MM.1S (cell line): ENCODE measurements at regions not wholly inside any gene's neighbourhood (a gene's known extent, or its start where the extent isn't known, plus 50 kb on each side); places are given as distances from the start of the nearest gene placed in this dataset.

Experiments
- EZH2 ChIP-seq: fragments of 300-600 bp; sonication (generic); optimal IDR thresholded peaks from 2 replicates; pipeline ENCODE3; 2017; ENCODE audit warnings: low read depth, mild to moderate bottlenecking, antibody characterized with exemption, low read length, mixed read lengths
- TF ChIP-seq, protein P1 (sequence below): fragments of 300-600 bp; sonication (generic); IDR thresholded peaks from 2 replicates; pipeline ENCODE4 v1.5.1; 2016; ENCODE audit warnings: antibody characterized with exemption, low read length, mixed read lengths

GRCh38 chr10:6643962-6644361 is 63.9 kb upstream of the PRKCQ start:
- TF ChIP-seq, protein P1, sequence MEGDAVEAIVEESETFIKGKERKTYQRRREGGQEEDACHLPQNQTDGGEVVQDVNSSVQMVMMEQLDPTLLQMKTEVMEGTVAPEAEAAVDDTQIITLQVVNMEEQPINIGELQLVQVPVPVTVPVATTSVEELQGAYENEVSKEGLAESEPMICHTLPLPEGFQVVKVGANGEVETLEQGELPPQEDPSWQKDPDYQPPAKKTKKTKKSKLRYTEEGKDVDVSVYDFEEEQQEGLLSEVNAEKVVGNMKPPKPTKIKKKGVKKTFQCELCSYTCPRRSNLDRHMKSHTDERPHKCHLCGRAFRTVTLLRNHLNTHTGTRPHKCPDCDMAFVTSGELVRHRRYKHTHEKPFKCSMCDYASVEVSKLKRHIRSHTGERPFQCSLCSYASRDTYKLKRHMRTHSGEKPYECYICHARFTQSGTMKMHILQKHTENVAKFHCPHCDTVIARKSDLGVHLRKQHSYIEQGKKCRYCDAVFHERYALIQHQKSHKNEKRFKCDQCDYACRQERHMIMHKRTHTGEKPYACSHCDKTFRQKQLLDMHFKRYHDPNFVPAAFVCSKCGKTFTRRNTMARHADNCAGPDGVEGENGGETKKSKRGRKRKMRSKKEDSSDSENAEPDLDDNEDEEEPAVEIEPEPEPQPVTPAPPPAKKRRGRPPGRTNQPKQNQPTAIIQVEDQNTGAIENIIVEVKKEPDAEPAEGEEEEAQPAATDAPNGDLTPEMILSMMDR = no peak
- TF ChIP-seq EZH2 = no peak
